ENCODE measurements at regions not wholly inside any gene's neighbourhood (a gene's known extent, or its start where the extent isn't known, plus 50 kb on each side); places are given as distances from the start of the nearest gene placed in this dataset.

- ATAC-seq, result no peak
- Histone ChIP-seq H3K4me3 (replicated peaks in 1 of 2; ENCODE audit: low read depth in 1 of 2, low read length in 2 of 2) (no peak overlapping the region), H3K4me1 (ENCODE audit: control insufficient read depth in 1 of 2, insufficient read depth in 2 of 2, low read length in 2 of 2) (no peaks in the 10 kb centered on the region), H3K4me2 (ENCODE audit: low read length) (no peak overlapping the region), H3K9ac (ENCODE audit: low read length) (no peak overlapping the region), H3K9me3 (ENCODE audit: control insufficient read depth in 1 of 2, insufficient read depth in 1 of 2, low read depth in 1 of 2, low read length in 2 of 2) (no peaks in the 10 kb centered on the region), H3K27me3 (ENCODE audit: insufficient read depth, low read length) (no peaks in the 10 kb centered on the region), H4K20me1 (ENCODE audit: insufficient read depth) (no peaks in the 10 kb centered on the region), H3K36me3 (ENCODE audit: control insufficient read depth in 1 of 2, insufficient read depth in 2 of 2, low read length in 2 of 2) (no peaks in the 10 kb centered on the region), H2AFZ (ENCODE audit: low read depth, low read length, poor library complexity, severe bottlenecking) (no peak overlapping the region), H3K79me2 (ENCODE audit: insufficient read depth, low read length) (no peaks in the 10 kb centered on the region), H3K9me2 (ENCODE audit: insufficient read depth) (no peaks in the 10 kb centered on the region), H3K27ac (ENCODE audit: low read depth, low read length) (no peak overlapping the region)
- no peak for TF ChIP-seq JUND (IDR thresholded peaks at IDR 0.05)
- no peak for TF ChIP-seq ZNF274 (IDR thresholded peaks at IDR 0.05; ENCODE audit: low read depth, low read length)
- no peak for TF ChIP-seq SRF (IDR thresholded peaks at IDR 0.05; ENCODE audit: low read depth)
- TF ChIP-seq, protein P1, sequence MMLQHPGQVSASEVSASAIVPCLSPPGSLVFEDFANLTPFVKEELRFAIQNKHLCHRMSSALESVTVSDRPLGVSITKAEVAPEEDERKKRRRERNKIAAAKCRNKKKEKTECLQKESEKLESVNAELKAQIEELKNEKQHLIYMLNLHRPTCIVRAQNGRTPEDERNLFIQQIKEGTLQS (IDR thresholded peaks at IDR 0.05), result no peak
- TF ChIP-seq FOSL1 (IDR thresholded peaks at IDR 0.05; ENCODE audit: low read depth), result no peak
- no peak for TF ChIP-seq ZBTB33 (IDR thresholded peaks at IDR 0.05; ENCODE audit: extremely low read depth, insufficient replicate concordance, low read length)
- TF ChIP-seq, protein P2, sequence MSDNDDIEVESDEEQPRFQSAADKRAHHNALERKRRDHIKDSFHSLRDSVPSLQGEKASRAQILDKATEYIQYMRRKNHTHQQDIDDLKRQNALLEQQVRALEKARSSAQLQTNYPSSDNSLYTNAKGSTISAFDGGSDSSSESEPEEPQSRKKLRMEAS (IDR thresholded peaks at IDR 0.05), result no peak
- TF ChIP-seq RAD21 (IDR thresholded peaks at IDR 0.05; ENCODE audit: low read depth), result no peak
- no peak for TF ChIP-seq SIN3A (IDR thresholded peaks at IDR 0.05; ENCODE audit: low read depth)
- no peak for TF ChIP-seq ZFX (IDR thresholded peaks at IDR 0.05)
- no peak for TF ChIP-seq REST (IDR thresholded peaks at IDR 0.05; ENCODE audit: low read depth)
- TF ChIP-seq CBX3 (IDR thresholded peaks at IDR 0.05; ENCODE audit: low read depth), result no peak
- TF ChIP-seq POLR2A (IDR thresholded peaks at IDR 0.05; ENCODE audit: borderline replicate concordance, extremely low read depth, insufficient read depth, insufficient read length), result no peak
- TF ChIP-seq EZH2phosphoT487 (IDR thresholded peaks at IDR 0.05; ENCODE audit: borderline replicate concordance), result no peak
- TF ChIP-seq SP1 (IDR thresholded peaks at IDR 0.05; ENCODE audit: low read depth), result no peak
- TF ChIP-seq CEBPB (IDR thresholded peaks at IDR 0.05; ENCODE audit: low read depth), result no peak
- TF ChIP-seq ELF1 (IDR thresholded peaks at IDR 0.05; ENCODE audit: borderline replicate concordance, low read depth), result no peak
- no peak for DNase-seq (ENCODE audit: low read depth, low spot score)
- ChIA-PET CTCF (interaction anchor here (1.2 kb wide), 1 partner anchor 1030 kb away, joined by 3 read pairs; no protein-coding TSS in a partner anchor), RAD21 (ENCODE audit: low non-redundant PET in 1 of 2, low total read pairs in 2 of 2, uncharacterized antibody in 2 of 2, unreplicated experiment in 2 of 2) (no interaction called here), POLR2A (no interaction called here)
- BruUV-seq (replicated peaks), result no TSS peak
- intact Hi-C loops (cut with micrococcal nuclease), result loop anchor here (5.0 to 10.0 kb wide), 3 partner anchors 342 to 1115 kb away; partner anchors contain the start of gene CDC7
These were observed 140.8 kb upstream of the ZNF644 start for GRCh38 chr1:91162613-91163012.
